HG02840 (cell line): ENCODE measurements at regions not wholly inside any gene's neighbourhood (a gene's known extent, or its start where the extent isn't known, plus 50 kb on each side); places are given as distances from the start of the nearest gene placed in this dataset.

Experiments used
- ATAC-seq: cut with Tn5 transposase; IDR thresholded peaks from one replicate; pipeline ENCODE4 v1.9.1; 2021; ENCODE audit warnings: mild to moderate bottlenecking, moderate library complexity, moderate number of reproducible peaks; ENCODE audit not compliant: unreplicated experiment, low FRiP score

DNA sequence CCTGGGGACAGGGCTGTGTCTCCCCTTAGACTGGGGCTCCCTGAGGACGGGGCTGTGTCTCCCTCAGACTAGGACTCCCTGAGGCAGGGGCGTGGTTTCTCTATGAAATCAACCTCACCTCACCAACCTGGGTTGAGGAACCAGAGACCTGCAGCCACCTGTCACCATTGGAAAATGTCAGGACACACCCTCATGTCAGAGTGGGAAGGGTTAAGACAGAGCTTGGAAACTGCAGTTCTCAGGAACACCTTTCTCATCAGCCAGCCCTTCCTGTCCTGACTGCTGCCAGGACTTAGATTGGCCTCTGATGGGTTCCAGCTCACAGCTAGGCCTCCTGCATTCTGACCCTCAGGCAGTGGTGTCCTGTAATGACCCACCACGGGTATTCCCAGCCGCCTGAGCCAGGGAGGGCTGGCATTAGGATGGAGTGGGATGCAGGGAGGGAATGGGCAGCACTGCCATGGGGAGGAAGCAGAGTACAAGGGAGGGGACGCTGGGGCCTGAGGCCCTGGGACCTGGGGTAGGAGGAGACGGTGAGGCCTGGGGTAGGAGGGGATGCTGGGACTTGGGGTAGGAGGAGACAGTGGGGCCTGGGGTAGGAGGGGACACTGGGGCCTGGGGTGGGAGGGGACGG is 76.3 kb downstream of the MRPL14 start:
- no peak for ATAC-seq

DNA sequence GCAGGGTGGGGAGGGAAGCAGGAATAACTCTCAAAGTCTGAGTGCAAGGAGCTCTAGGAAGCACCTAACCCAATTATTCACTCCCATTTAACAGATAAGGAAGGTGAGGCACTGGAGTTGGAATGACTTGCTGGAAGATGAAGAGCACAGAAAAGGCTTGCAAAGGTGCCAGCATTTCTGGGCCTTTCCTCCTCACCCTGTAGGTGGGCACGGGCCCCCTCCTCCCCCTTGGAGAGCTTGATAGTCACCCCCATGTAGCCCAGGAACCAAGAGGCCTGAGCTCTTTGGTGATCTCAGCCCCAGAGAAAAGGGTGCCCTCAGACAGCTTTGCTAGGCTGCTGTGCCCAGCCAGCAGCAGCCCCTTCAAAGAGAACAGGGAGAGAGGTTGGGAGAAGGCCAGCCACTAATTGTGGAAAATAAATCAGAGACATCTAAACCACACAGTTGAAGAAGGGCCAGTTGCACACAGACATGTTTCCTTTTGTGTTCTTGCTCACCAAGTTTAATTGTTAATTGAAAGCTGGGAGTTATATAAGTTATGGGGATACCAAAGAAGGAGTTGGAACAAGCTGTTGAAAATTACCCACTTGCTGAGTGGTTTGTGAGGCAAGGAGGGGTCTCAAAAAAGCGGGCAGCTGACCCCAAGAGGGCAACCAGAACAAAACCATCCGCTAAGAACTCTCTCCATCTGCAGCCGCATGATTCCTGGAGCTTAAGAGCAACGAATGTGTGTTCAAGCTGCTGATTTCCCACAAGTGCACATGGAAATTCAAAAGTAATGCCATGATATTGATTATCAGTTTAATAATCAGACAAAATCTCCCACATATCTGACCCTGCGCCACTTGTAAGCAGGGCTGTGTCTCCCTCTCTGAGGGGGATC is 77.0 kb downstream of the MRPL14 start:
- no peak for ATAC-seq

DNA sequence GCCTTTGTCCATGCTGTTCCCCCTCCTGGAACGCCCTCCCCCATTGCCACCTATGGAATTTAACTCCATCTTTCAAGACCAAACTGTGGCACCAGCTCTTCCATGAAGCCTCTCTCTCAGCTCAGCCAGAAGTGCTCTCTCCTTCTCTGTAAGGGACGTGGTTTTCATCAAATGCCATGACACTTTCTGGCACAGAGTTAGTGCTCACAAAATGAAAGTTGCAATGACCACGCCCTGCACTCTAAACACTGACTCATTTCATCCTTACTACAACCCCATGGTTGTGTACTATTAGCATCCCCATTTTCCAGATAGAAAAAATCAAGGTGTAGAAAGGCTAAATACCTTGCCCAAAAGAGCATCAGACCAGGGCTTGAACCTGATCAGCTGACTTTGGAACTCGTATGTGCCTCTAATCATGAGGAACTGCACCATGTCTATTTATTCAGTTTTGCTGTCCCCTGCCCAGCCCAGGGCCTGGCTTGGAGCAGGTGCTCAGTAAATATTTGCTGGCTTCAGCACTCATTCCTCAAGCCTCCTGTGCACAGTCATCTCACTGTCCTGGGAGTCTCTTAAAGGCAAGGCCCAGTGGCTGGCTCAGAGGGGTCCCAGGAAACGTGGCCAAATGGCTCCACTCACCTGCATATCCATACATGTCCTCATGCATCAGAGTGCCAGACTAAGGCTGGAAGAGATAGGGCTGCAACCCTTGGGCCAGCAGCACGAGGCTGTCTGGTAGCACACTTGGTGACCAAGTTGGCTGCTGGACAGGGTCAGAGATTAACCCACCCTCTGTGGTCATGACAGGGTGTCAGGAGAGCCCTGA is 77.9 kb downstream of the MRPL14 start:
- ATAC-seq = no peak

DNA sequence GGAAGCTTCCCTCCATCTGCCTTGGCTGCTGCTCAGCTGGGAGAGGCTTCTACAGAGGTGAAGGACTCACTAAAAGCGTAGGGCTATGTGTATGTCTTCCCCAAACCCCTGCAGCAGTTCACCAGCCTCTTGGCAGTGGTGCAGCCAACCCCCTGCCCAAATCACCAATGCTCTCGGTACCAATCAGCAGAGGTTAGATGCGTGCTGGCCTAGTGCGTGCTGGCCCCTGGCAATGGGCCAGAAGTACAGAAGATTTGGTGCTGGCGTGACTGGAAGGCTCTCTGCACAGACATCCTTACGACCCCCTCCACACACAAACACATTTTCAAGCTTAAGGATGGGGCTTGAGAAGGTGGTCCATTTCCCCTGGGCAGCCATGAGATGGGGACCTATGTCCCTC is 79.0 kb downstream of the MRPL14 start:
- ATAC-seq = no peak

DNA sequence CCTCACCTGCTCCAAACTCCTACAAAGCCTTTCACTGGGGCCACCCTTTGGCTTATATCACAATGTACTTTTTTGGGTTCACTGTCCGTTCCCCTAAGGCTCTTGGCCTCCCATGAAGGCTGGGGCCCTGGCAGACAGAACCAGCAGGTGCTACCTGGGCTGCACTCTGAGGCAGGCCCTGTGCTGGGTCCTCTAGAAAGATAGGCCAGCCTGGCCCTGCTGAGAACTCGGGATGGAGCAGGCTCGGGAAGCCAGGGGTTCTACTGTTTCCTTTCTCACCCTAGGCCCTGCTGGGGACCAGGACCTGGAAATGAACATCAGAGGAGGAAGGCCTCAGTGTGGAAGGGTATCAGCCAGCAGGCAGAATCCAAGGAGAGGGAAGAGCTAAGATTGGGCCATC is 79.5 kb downstream of the MRPL14 start:
- ATAC-seq = no peak

DNA sequence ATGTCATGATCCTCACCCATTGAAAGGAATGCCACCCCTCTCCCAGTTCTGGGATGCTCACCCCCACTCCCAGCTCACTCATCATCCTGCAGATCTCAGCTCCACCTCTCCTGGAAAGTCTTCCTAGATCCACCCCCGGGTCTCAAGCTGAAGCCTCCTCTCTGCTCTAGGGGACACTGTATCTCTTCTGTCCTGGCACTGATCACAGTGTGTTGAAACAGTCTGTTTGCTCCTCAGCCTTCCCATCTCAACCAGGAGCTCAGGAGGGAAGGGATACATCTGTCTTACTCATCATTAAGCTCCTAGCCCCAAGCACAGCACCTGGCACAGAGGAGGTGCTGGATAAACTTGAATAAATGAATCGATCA is 80.1 kb downstream of the MRPL14 start:
- no peak for ATAC-seq

DNA sequence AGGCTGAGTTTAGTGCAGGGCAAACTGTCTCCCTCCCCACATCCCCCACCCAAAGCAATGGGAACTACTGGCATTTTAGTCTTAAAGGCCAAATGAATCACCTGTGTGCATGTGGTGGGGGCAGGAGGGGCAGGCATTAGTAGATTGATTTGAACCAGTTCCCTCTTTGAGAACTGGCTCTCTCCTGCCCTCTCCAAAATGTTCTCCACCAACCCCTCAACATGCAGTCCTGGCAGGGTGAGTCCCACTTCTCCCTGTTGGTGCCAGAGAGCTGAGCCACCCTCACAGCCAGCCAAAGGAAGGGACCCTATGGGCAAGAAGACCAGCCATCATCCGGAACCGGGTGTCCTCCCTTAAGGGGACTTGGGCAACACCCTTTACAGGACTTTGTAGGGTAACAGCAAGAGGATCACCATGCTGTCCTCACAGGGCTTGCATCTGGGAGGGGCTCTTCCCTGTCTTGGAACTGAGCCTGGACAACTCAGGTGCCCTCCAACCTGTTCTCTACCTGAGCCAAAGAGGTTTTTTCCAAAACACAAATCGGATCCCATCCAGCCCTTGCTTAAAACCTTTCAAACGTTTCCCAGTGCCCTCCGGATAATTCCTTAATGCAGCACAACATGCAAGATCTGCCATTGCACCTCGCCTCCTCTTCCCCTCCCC is 80.6 kb downstream of the MRPL14 start:
- ATAC-seq = no peak

DNA sequence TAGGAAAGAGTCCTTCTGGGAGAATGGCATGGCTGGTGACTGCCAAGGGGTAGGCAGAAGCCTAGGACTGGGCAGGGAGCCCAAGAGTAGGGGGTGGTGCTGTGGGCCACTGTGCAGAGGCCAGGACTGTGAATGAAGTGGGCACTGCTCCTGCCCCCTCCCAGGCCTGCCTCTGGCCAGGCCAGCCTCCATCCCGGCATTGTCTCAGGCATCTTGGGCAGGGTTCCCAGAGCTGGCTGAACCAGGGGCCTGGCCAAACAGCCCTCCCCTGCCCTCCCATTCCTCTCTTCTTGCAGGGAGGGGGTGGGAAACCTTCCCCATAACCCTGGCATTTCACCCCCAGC is 81.6 kb downstream of the MRPL14 start:
- no peak for ATAC-seq

DNA sequence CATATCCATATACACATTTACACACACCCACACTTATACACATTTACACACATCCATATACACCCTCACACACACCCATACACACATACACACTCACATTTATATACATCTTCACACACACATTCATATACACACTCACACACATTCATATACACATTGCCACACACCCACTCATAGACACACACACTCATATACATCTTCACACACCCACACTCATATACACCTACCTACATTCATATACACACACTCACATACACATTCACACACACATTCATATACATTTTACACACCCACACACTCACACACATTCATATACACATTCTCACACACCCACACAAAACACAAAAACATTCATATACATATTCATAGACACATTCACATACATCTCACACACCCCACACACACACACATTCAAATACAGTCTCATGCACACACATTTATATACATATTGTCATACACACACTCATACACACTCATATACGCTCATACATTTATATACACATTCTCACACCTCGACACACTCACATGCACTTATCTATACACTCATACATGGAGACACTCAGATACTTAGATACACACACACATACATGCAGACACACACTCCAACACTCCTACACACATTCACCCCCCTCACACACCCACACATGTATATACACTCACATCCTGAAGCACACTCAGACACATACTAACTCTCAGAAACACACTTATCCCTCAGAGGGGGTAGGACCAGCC is 82.1 kb downstream of the MRPL14 start:
- no peak for ATAC-seq

DNA sequence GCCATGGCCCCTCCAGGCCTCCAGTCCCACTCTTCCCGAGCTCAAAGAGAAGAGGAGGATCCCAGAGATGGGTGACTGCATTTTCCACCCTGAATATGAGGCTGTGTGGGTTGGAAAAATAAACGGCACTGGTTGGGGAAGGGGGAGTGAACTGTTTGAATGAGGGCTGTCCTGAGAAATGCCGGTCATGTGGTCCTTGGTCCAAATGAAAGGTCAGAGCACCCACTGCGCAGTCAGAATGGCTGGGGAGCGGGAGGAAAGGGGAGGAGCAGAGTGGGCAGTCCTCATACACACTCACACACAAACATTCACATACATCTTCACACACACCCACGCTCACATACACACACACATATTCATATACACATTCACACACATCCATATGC is 83.1 kb downstream of the MRPL14 start:
- no peak for ATAC-seq

DNA sequence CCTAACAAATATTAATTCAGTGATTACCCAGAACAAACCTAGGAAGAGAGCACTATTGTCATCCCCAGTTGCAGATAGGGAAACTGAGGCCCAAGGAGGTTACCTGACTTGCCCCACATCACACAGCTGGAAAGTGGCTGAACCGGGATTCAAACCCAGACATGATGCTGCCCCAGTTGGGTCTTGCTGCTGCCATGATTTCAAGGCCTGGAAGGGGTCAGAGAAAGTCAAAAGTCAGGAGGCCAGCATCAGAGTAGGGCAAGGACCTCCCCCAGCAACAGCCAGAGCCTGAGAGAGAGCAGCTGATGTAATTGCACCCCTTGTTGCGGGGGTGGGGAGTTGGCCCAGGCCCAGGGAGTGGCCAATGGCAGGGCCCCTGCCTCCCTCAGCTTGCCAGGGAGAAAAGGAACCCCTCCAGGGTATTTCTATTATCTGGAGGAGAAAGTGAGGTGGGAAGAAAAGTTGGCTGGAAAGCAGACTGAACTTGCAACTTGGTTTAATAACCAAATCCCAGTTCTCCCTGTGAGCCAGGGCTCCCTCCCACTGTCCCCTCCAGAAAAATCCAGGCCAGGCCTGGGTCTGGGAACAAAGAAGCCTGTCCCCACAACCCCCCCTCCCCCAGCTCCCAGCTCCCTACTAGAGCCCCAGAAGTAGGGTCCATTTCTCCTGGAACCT is 83.6 kb downstream of the MRPL14 start:
- no peak for ATAC-seq

DNA sequence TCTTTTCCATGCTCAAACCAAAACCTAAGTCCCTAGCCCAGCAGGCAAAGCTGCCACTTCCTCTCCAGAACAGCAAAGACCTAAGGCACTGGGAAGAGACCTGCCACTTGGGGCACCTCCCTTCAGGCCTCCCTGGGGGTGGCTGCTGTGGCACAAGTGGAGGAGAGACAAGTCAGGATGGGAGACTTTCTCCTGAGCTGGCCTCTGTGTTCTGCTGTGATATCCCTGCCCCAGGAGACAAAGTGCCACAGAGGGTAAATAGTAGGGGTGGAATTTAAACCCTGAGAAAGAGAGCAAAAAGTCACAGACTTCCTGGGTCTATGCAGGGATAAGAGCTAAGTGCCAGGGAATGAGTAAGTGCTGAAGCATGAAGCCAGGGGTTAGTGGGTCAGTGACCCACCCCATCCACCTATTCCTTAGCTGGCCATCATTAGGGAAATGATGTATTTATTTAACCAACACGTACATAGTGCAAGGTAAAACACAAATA is 84.2 kb downstream of the MRPL14 start:
- ATAC-seq = no peak

DNA sequence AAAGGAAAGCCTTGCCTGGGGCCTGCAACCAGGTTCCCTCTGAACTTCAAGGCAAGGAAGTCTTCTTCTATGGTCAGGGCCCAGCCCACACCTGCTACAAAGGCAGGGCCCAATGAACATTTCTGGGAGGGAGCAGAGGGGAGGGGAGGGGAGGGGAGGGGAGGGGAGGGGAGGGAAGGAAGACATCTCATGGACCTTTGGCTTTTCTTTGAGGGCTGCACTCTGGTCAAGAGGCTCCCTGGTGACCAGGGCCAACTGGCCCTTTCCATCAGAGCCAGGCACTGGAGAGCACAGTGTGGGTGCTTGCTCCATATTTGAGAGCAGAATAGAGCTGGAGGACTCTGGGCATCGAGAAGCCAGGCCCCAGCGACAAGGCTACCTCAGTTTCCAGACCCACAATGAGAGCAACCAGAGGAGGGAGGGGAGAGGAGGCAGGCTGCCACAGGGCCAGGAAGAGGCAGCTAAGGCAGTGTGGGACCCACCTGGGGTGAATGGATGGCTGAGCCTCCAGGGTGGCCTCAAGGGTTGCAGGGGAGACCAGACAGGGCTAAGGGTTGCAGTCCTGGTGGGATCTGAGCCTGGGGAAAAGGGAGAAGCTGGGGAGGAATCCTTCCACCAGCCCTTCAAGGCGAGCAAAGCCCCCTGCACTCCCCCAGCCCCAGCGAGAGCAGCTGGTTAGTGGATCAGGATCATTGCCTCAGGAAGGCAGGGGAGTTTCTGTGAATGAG is 84.8 kb downstream of the MRPL14 start:
- no peak for ATAC-seq

DNA sequence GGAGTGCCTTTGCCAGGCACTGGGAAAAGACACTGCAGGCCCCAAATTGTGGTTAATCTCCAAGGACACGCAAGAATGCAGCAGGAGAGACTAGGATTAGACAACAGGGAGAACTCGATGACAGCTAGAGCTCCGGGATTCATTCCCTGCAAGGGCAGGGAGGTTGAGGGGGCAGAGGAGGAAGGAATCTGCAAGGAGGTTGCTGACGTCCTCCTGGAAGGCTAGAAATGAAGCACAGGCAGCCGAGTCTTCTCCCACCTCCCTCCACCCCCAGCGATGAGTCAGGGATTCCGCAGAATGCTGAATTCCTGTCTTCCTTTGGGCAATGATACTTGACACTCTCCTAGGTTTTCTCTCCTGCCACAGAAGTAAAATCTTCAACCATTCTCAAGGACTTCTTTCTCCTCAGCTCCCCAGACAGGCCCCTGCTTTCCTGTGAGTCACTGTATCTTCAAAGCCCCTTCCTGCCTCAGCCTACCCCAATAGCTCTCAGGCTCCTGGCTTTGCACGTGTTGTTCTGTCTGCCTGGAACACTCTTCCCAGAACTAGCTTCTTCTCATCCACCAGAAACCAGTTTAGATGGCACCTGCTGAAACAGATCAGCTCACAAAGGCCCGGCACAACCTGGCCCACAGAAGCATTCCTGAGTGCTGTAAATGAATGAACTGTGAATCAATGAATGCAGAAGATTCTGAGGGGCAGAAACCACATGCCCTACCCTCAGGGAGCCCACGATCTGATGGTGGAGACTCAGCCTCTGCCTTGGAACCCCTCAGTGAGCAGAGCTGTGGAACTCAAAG is 85.6 kb downstream of the MRPL14 start:
- ATAC-seq = no peak

DNA sequence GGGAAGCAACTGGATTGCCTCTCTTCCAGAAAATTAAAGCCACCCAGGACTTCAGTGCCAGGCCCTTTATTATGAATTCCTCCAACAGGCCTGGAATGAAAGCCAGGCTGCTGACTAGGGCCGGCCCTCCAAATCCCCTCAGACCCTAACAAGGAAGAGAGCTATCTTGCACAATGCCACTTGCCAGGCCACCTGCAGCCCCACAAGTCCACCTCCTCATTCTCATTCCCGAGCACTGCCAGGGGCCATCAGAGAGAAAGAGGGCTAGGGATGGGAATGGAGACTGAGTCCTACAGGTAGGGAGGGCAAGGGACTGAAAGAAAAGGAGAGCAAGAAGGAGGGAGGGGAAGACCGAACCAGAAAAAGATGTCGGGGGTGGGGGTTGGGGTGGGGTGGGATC is 86.5 kb downstream of the MRPL14 start:
- no peak for ATAC-seq

DNA sequence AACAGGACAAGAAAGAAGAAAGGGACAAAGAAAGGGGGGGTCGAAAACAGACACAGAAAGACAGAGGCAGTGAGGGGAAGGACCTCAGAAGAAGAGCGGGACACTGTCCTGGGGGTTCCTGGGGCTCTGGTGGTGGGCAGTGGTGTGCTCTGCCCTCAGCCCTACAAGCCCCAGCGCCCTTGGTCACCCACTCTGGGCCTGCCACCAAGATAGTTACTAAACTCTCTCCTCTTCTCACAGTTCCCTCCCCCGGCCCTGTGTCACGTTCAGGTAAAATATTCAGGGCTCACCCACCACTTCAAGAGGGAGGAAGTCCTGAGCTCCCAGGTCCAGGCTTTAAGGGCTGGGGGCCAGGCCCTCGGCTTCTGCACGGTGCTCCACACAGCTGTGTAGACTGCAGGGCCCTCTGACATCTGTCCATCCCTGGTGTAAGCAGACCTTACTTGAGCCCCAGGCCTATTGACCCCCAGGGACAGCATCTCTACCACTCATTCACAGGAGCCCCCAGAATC is 87.4 kb downstream of the MRPL14 start:
- no peak for ATAC-seq

DNA sequence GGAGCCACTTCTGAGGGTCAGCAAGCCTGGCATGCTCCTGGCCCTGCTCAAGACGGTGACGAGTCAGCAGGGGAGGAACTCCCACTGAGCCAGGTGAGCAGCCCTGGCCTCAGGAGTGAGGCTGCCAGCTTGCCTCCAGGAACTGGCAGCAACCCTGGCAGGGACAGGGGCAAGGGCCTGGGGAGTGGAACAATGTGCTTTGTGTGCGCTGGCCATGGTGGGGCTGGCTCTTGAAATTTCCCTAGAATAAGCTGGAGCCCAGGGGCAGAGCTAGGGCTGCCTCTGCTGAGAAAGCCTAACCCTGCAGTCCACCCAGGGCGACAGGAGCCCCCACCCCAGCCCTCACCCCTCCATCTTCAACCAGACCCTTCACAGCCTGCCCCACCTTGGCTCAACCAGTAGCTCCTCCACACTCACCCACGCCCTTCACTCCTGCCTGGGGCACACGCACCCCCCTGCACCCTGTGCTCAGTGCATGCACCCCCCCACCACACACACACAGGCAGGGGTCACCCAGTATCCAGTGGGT is 88.0 kb downstream of the MRPL14 start:
- no peak for ATAC-seq
